ENCODE measurements at regions not wholly inside any gene's neighbourhood (a gene's known extent, or its start where the extent isn't known, plus 50 kb on each side); places are given as distances from the start of the nearest gene placed in this dataset.

- Histone ChIP-seq H3K27me3 (ENCODE audit: low read depth) (no peaks in the 10 kb centered on the region), H3K9me3 (replicated peaks) (peaks cover 3% of the 10 kb centered on the region), H3K27ac (replicated peaks) (no peak overlapping the region), H3K4me3 (no peak overlapping the region), H3K36me3 (no peaks in the 10 kb centered on the region), H3K4me1 (no peaks in the 10 kb centered on the region)
- TF ChIP-seq CTCF (IDR thresholded peaks at IDR 0.05; ENCODE audit: borderline replicate concordance), result no peak
- DNase-seq, result no peak
- intact Hi-C loops (cut with micrococcal nuclease), result no loop called here
Measured at GRCh38 chr11:24070435-24070834, 426.4 kb upstream of the LUZP2 start.

GRCh38 chr11:24078018-24078417, 418.8 kb upstream of the LUZP2 start:
- peaks cover 3% of the 10 kb centered on the region for H3K9me3 ChIP-seq (replicated peaks)

DNA sequence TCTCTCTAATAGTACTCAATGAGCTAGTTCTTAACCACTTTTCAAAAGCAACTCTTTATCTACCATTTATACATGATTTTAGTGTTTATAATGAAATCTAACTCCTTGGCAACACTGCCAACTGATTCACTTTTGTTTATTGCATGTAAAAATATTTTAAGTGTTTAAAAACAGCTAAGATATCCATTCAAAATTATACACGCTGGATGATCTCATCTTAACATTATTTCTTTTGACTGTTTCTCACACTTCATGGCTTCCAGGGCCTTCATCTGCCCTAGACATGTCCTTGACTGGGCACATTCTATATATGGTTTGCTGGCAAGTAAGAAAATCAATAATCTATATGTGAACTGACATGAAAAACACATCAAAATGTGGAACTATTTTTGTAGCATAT, 414.6 kb upstream of the LUZP2 start:
- intact Hi-C loops (cut with micrococcal nuclease), result no loop called here
- DNase-seq, result no peak
- Histone ChIP-seq H3K36me3 (no peaks in the 10 kb centered on the region), H3K4me3 (no peak overlapping the region), H3K4me1 (no peaks in the 10 kb centered on the region), H3K27ac (replicated peaks) (no peak overlapping the region), H3K27me3 (ENCODE audit: low read depth) (no peaks in the 10 kb centered on the region), H3K9me3 (replicated peaks) (no peaks in the 10 kb centered on the region)
- no peak for TF ChIP-seq CTCF (IDR thresholded peaks at IDR 0.05; ENCODE audit: borderline replicate concordance)

More at GRCh38 chr11:24078018-24078417, 418.8 kb upstream of the LUZP2 start:
- H3K36me3 ChIP-seq, result no peaks in the 10 kb centered on the region
- DNase-seq, result no peak
- intact Hi-C loops (cut with micrococcal nuclease), result no loop called here
- H3K27ac ChIP-seq (replicated peaks), result no peak overlapping the region
- no peaks in the 10 kb centered on the region for H3K27me3 ChIP-seq (ENCODE audit: low read depth)
- H3K4me3 ChIP-seq, result no peak overlapping the region
- no peak for TF ChIP-seq CTCF (IDR thresholded peaks at IDR 0.05; ENCODE audit: borderline replicate concordance)
- no peaks in the 10 kb centered on the region for H3K4me1 ChIP-seq

DNA sequence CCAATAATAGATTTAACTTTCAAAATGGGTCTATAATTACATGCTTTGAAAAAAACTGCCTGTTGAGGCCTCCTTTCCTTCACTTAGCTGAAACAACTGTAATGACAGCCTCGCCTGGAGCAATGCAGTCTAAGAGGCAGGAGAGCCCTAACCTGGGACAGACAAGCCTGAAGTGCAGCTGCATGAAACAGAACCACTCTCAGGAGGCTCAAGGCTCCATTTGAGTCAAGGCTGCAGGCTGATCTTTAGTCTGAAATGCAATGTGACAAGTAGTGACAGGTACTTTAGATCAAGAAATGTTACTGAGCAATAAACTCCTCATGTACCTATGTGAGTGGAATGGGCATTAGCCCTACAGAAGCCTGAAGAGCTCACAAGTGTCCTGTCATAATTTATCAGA, 414.0 kb upstream of the LUZP2 start:
- intact Hi-C loops (cut with micrococcal nuclease), result no loop called here
- Histone ChIP-seq H3K27ac (replicated peaks) (no peak overlapping the region), H3K36me3 (no peaks in the 10 kb centered on the region), H3K27me3 (ENCODE audit: low read depth) (no peaks in the 10 kb centered on the region), H3K9me3 (replicated peaks) (no peaks in the 10 kb centered on the region), H3K4me1 (no peaks in the 10 kb centered on the region), H3K4me3 (no peak overlapping the region)
- TF ChIP-seq CTCF (IDR thresholded peaks at IDR 0.05; ENCODE audit: borderline replicate concordance), result no peak
- no peak for DNase-seq

- intact Hi-C loops (cut with micrococcal nuclease), result no loop called here
- Histone ChIP-seq H3K27ac (replicated peaks) (no peak overlapping the region), H3K9me3 (replicated peaks) (no peaks in the 10 kb centered on the region), H3K27me3 (ENCODE audit: low read depth) (no peaks in the 10 kb centered on the region), H3K4me1 (no peaks in the 10 kb centered on the region), H3K36me3 (no peaks in the 10 kb centered on the region), H3K4me3 (no peak overlapping the region)
- no peak for DNase-seq
- TF ChIP-seq CTCF (IDR thresholded peaks at IDR 0.05; ENCODE audit: borderline replicate concordance), result no peak
Measured at GRCh38 chr11:24084956-24085355, 411.9 kb upstream of the LUZP2 start.

- Histone ChIP-seq H3K9me3 (replicated peaks) (no peaks in the 10 kb centered on the region), H3K4me3 (no peak overlapping the region), H3K36me3 (no peaks in the 10 kb centered on the region), H3K27ac (replicated peaks) (no peak overlapping the region), H3K4me1 (no peaks in the 10 kb centered on the region), H3K27me3 (ENCODE audit: low read depth) (no peaks in the 10 kb centered on the region)
- no peak for DNase-seq
- TF ChIP-seq CTCF (IDR thresholded peaks at IDR 0.05; ENCODE audit: borderline replicate concordance), result no peak
- intact Hi-C loops (cut with micrococcal nuclease), result no loop called here
Measured at GRCh38 chr11:24086921-24087320, 409.9 kb upstream of the LUZP2 start.
